Left kidney (tissue), 1 donor: ENCODE measurements at regions not wholly inside any gene's neighbourhood (a gene's known extent, or its start where the extent isn't known, plus 50 kb on each side); places are given as distances from the start of the nearest gene placed in this dataset.

ENCODE experiments used
- DNase-seq: peaks from one replicate; pipeline ENCODE4 v3.0.0-alpha.2; 2013

GRCh38 chr10:111131168-111131799, 54.5 kb downstream of the ADRA2A start:
- DNase-seq = no peak

GRCh38 chr10:111137007-111137406, 60.2 kb downstream of the ADRA2A start:
- no peak for DNase-seq

- no peak for DNase-seq
Measured at GRCh38 chr10:111137587-111137986, 60.8 kb downstream of the ADRA2A start.

- no peak for DNase-seq
Measured at GRCh38 chr10:111138544-111138943, 61.7 kb downstream of the ADRA2A start.

- no peak for DNase-seq
Measured at GRCh38 chr10:111139567-111139966, 62.7 kb downstream of the ADRA2A start.

- DNase-seq = no peak
Measured at GRCh38 chr10:111142092-111142768, 65.4 kb downstream of the ADRA2A start.

- no peak for DNase-seq
Measured at GRCh38 chr10:111146025-111146640, 69.3 kb downstream of the ADRA2A start.

- DNase-seq = no peak
Measured at GRCh38 chr10:111148025-111148424, 71.2 kb downstream of the ADRA2A start.

GRCh38 chr10:111148440-111148839, 71.6 kb downstream of the ADRA2A start:
- DNase-seq = no peak

- no peak for DNase-seq
Measured at GRCh38 chr10:111150691-111151090, 73.9 kb downstream of the ADRA2A start.

GRCh38 chr10:111151595-111152307, 74.9 kb downstream of the ADRA2A start:
- peak; percentile 42 for DNase-seq

- DNase-seq = no peak
Measured at GRCh38 chr10:111156754-111157153, 79.9 kb downstream of the ADRA2A start.

- DNase-seq = no peak
Measured at GRCh38 chr10:111158595-111158994, 81.8 kb downstream of the ADRA2A start.

- no peak for DNase-seq
Measured at GRCh38 chr10:111161109-111161874, 84.5 kb downstream of the ADRA2A start.

- no peak for DNase-seq
Measured at GRCh38 chr10:111171183-111171582, 94.4 kb downstream of the ADRA2A start.

GRCh38 chr10:111175787-111176186, 99.0 kb downstream of the ADRA2A start:
- DNase-seq = no peak

- no peak for DNase-seq
Measured at GRCh38 chr10:111177379-111177778, 100.5 kb downstream of the ADRA2A start.

GRCh38 chr10:111179514-111179913, 102.7 kb downstream of the ADRA2A start:
- no peak for DNase-seq

GRCh38 chr10:111186358-111186757, 109.5 kb downstream of the ADRA2A start:
- no peak for DNase-seq

- no peak for DNase-seq
Measured at GRCh38 chr10:111187096-111187495, 110.3 kb downstream of the ADRA2A start.

- no peak for DNase-seq
Measured at GRCh38 chr10:111199587-111199986, 122.8 kb downstream of the ADRA2A start.
